Stimulated activated effector memory CD8-positive, alpha-beta T cell treated with anti-CD3 and anti-CD28 coated beads, Interleukin-12 subunit alpha, Interleukin-12 subunit beta, amount 100 ng/mL, for 72 hours (primary cell): ENCODE measurements at regions not wholly inside any gene's neighbourhood (a gene's known extent, or its start where the extent isn't known, plus 50 kb on each side); places are given as distances from the start of the nearest gene placed in this dataset.

Source experiments
- ATAC-seq: fragments of 150-1000 bp; cut with Tn5 transposase; 2 replicates; pipeline ENCODE4 v1.10.0; 2021
- DNase-seq, 2 donors: peaks; one replicate each; pipeline ENCODE4 v3.0.0; 2021 to 2022; ENCODE audit warnings: low spot score in 2 of 2
- H3K27ac Mint-ChIP-seq: one replicate; pipeline ENCODE4 v1.8.0; 2022; ENCODE audit warnings: mild to moderate bottlenecking, mixed read lengths
- H3K36me3 Mint-ChIP-seq: one replicate; pipeline ENCODE4 v1.8.0; 2022; ENCODE audit warnings: mild to moderate bottlenecking, mixed read lengths
- H3K4me1 Mint-ChIP-seq: one replicate; pipeline ENCODE4 v1.8.0; 2022; ENCODE audit warnings: mixed read lengths
- H3K4me3 Mint-ChIP-seq: one replicate; pipeline ENCODE4 v1.8.0; 2022; ENCODE audit warnings: mild to moderate bottlenecking, mixed read lengths
- H3K9me3 Mint-ChIP-seq: one replicate; pipeline ENCODE4 v1.8.0; 2022; ENCODE audit warnings: mixed read lengths

- ATAC-seq = no peak
- Mint-ChIP-seq H3K4me1 (no peaks in the 10 kb centered on the region), H3K27ac (no peak overlapping the region), H3K9me3 (peaks cover 38% of the 10 kb centered on the region), H3K4me3 (no peak overlapping the region), H3K36me3 (no peaks in the 10 kb centered on the region)
- no peak for DNase-seq
Observed at GRCh38 chr16:64312980-64313379, 808.9 kb downstream of the CDH11 start.

- Mint-ChIP-seq H3K36me3 (no peaks in the 10 kb centered on the region), H3K9me3 (peaks cover 41% of the 10 kb centered on the region), H3K27ac (no peak overlapping the region), H3K4me1 (no peaks in the 10 kb centered on the region), H3K4me3 (no peak overlapping the region)
- DNase-seq = no peak
- ATAC-seq = no peak
Observed at GRCh38 chr16:64312292-64312691, 809.6 kb downstream of the CDH11 start.

GRCh38 chr16:64311241-64311640, 810.6 kb downstream of the CDH11 start:
- H3K36me3 Mint-ChIP-seq = no peaks in the 10 kb centered on the region
- no peak overlapping the region for H3K27ac Mint-ChIP-seq
- no peak for DNase-seq
- no peak for ATAC-seq
- peaks cover 42% of the 10 kb centered on the region for H3K9me3 Mint-ChIP-seq
- H3K4me1 Mint-ChIP-seq = no peaks in the 10 kb centered on the region
- no peak overlapping the region for H3K4me3 Mint-ChIP-seq

GRCh38 chr16:64309398-64310110, 812.3 kb downstream of the CDH11 start:
- Mint-ChIP-seq H3K9me3 (peaks cover 37% of the 10 kb centered on the region), H3K27ac (no peak overlapping the region), H3K36me3 (no peaks in the 10 kb centered on the region), H3K4me1 (no peaks in the 10 kb centered on the region), H3K4me3 (no peak overlapping the region)
- ATAC-seq (no peak), DNase-seq (no peak)

GRCh38 chr16:64308721-64309120, 813.1 kb downstream of the CDH11 start:
- H3K9me3 Mint-ChIP-seq = peaks cover 34% of the 10 kb centered on the region
- H3K4me3 Mint-ChIP-seq = no peak overlapping the region
- no peak overlapping the region for H3K27ac Mint-ChIP-seq
- H3K36me3 Mint-ChIP-seq = no peaks in the 10 kb centered on the region
- DNase-seq = no peak
- no peaks in the 10 kb centered on the region for H3K4me1 Mint-ChIP-seq
- no peak for ATAC-seq

- DNase-seq = no peak
- H3K27ac Mint-ChIP-seq = no peak overlapping the region
- H3K9me3 Mint-ChIP-seq = peaks cover 31% of the 10 kb centered on the region
- no peaks in the 10 kb centered on the region for H3K36me3 Mint-ChIP-seq
- ATAC-seq = no peak
- no peaks in the 10 kb centered on the region for H3K4me1 Mint-ChIP-seq
- H3K4me3 Mint-ChIP-seq = no peak overlapping the region
Observed at GRCh38 chr16:64307431-64307830, 814.4 kb downstream of the CDH11 start.

GRCh38 chr16:64305663-64306062, 816.2 kb downstream of the CDH11 start:
- Mint-ChIP-seq H3K27ac (no peak overlapping the region), H3K4me3 (no peak overlapping the region), H3K36me3 (no peaks in the 10 kb centered on the region), H3K9me3 (peaks cover 31% of the 10 kb centered on the region), H3K4me1 (no peaks in the 10 kb centered on the region)
- DNase-seq (no peak), ATAC-seq (no peak)

- DNase-seq = no peak
- Mint-ChIP-seq H3K4me3 (no peak overlapping the region), H3K4me1 (no peaks in the 10 kb centered on the region), H3K9me3 (peaks cover 28% of the 10 kb centered on the region), H3K27ac (no peak overlapping the region), H3K36me3 (no peaks in the 10 kb centered on the region)
- no peak for ATAC-seq
Observed at GRCh38 chr16:64304951-64305350, 816.9 kb downstream of the CDH11 start.

- DNase-seq (no peak), ATAC-seq (no peak)
- peaks cover 23% of the 10 kb centered on the region for H3K9me3 Mint-ChIP-seq
Observed at GRCh38 chr16:64304396-64304795, 817.5 kb downstream of the CDH11 start.

GRCh38 chr16:64297863-64298600, 823.8 kb downstream of the CDH11 start:
- Mint-ChIP-seq H3K27ac (no peak overlapping the region), H3K9me3 (peaks cover 21% of the 10 kb centered on the region), H3K36me3 (no peaks in the 10 kb centered on the region), H3K4me1 (no peaks in the 10 kb centered on the region), H3K4me3 (no peak overlapping the region)
- DNase-seq (no peak), ATAC-seq (no peak)

More at GRCh38 chr16:64304396-64304795, 817.5 kb downstream of the CDH11 start:
- Mint-ChIP-seq H3K4me1 (no peaks in the 10 kb centered on the region), H3K36me3 (no peaks in the 10 kb centered on the region), H3K4me3 (no peak overlapping the region), H3K27ac (no peak overlapping the region)

- H3K36me3 Mint-ChIP-seq = no peaks in the 10 kb centered on the region
- H3K4me3 Mint-ChIP-seq = no peak overlapping the region
- ATAC-seq (no peak), DNase-seq (no peak)
- H3K27ac Mint-ChIP-seq = no peak overlapping the region
- H3K4me1 Mint-ChIP-seq = no peaks in the 10 kb centered on the region
- peaks cover 28% of the 10 kb centered on the region for H3K9me3 Mint-ChIP-seq
Observed at GRCh38 chr16:64295466-64295865, 826.4 kb downstream of the CDH11 start.

GRCh38 chr16:64292953-64293352, 828.9 kb downstream of the CDH11 start:
- no peak for ATAC-seq
- Mint-ChIP-seq H3K36me3 (no peaks in the 10 kb centered on the region), H3K4me3 (no peak overlapping the region), H3K27ac (no peak overlapping the region), H3K9me3 (peaks cover 28% of the 10 kb centered on the region), H3K4me1 (no peaks in the 10 kb centered on the region)
- DNase-seq = no peak

GRCh38 chr16:64292161-64292560, 829.7 kb downstream of the CDH11 start:
- DNase-seq (no peak), ATAC-seq (no peak)
- Mint-ChIP-seq H3K4me3 (no peak overlapping the region), H3K36me3 (no peaks in the 10 kb centered on the region), H3K4me1 (no peaks in the 10 kb centered on the region), H3K9me3 (peaks cover 23% of the 10 kb centered on the region), H3K27ac (no peak overlapping the region)

- H3K4me3 Mint-ChIP-seq = no peak overlapping the region
- no peaks in the 10 kb centered on the region for H3K36me3 Mint-ChIP-seq
- no peak for DNase-seq
- no peak for ATAC-seq
- no peak overlapping the region for H3K27ac Mint-ChIP-seq
- H3K4me1 Mint-ChIP-seq = no peaks in the 10 kb centered on the region
- peaks cover 21% of the 10 kb centered on the region for H3K9me3 Mint-ChIP-seq
Observed at GRCh38 chr16:64290461-64290860, 831.4 kb downstream of the CDH11 start.

- Mint-ChIP-seq H3K9me3 (peaks cover 17% of the 10 kb centered on the region), H3K36me3 (no peaks in the 10 kb centered on the region)
Observed at GRCh38 chr16:64287655-64288528, 834.0 kb downstream of the CDH11 start.

More at GRCh38 chr16:64287655-64288528, 834.0 kb downstream of the CDH11 start:
- Mint-ChIP-seq H3K4me3 (no peak overlapping the region), H3K27ac (no peak overlapping the region), H3K4me1 (no peaks in the 10 kb centered on the region)
- DNase-seq (no peak), ATAC-seq (no peak)
